GM21786 (cell line): ENCODE measurements at regions not wholly inside any gene's neighbourhood (a gene's known extent, or its start where the extent isn't known, plus 50 kb on each side); places are given as distances from the start of the nearest gene placed in this dataset.

ENCODE experiments used
- ATAC-seq: cut with Tn5 transposase; IDR thresholded peaks from one replicate; pipeline ENCODE4 v1.9.1; 2021; ENCODE audit not compliant: unreplicated experiment

GRCh38 chr12:22981711-22982110 lies 356.7 kb downstream of the ETNK1 start:
- ATAC-seq: no peak

GRCh38 chr12:22982635-22983034 lies 357.7 kb downstream of the ETNK1 start:
- ATAC-seq: no peak

DNA sequence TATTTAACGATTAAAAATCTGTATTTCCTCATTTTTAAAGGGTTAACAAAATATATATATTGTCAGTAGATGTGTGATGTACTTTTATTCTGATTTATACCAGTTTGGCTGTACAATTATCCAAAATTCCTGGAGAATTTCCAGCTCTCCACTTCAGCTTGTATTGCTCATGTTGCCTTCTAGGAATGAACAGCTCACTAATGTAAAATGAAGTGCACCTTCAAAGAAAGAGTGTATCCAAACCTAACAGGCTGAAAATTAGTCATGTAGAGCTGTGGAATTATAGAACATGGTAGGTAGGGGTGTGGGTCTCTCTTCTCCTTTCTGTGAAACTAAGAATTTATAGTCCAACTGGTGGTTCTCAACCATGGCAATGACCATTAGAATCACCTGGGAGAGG lies 362.0 kb downstream of the ETNK1 start:
- no peak for ATAC-seq

- ATAC-seq: no peak
Observed at GRCh38 chr12:22990501-22990900, 365.5 kb downstream of the ETNK1 start.

DNA sequence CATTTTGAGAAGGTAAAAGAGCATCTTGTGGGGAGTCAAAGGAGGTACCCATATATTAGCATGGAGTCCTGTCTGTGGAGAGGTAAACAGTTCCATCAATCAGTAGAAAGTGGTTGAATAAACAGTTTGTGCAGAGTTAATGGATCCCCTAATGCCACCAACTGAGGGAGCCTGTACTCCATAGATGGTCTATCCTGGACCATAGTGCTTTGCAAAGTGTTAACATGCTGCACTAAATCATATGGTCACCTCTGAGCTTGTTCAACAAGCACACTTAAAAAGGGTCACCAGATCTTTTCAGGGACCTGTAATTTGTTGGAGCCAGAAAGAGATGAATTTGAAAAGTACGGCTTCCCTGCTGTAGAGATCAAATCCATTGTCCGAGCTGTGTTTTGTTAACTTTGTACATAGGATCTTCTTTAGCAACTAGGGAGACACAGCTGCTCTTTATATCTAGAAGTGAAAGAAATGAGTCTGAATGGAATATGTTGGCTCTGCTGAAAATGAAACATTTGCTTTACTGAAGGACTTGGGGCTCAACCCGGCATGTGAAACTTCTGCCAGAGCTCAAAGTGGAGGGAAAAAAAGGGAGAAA lies 366.4 kb downstream of the ETNK1 start:
- ATAC-seq: no peak

GRCh38 chr12:22993609-22994315 lies 368.8 kb downstream of the ETNK1 start:
- ATAC-seq: no peak

GRCh38 chr12:22994316-22994675 lies 369.3 kb downstream of the ETNK1 start:
- no peak for ATAC-seq

DNA sequence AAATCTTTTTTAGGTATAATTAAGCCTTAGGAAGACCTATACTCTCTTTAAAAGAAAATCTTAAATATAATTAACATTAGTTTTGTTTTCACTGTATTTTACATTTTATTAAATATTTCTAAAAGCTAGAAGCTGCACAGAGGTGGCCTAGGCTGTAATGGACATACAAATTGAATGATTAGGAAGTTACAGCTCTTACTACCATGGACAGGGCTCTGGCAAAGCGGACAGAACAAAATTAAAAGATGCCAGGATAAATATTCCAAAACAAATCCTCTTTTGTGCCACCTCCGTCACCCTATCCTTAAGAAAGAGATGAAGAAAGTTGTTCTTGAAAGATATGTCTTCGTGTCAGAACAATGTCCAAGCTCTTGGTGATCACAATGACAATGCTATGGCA lies 376.5 kb downstream of the ETNK1 start:
- no peak for ATAC-seq

- ATAC-seq: no peak
Observed at GRCh38 chr12:23002381-23002780, 377.4 kb downstream of the ETNK1 start.

DNA sequence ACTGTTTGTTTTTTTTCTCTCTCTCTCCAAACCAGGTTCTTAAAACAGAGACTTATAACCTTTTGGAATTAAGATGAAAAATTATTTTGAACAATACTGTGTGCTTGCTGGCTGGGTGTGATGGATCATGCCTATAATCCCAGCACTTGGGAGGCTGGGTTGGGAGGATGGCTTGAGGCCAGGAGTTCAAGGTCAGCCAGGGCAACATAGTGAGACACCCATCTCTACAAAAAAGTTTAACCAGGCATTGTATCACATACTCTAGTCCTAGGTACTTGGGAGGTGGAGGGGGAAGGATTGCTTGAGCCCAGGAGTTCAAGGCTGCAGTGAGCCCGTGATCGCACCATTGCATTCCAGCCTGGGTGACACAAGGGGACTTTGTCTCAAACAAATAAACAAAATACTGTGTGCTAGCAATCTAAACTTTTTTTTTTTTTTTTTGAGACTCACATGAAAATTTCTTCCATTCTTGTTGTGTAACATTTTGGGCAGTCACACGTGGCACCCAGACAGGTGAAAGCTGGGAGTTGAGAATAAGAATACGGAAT lies 379.6 kb downstream of the ETNK1 start:
- no peak for ATAC-seq

DNA sequence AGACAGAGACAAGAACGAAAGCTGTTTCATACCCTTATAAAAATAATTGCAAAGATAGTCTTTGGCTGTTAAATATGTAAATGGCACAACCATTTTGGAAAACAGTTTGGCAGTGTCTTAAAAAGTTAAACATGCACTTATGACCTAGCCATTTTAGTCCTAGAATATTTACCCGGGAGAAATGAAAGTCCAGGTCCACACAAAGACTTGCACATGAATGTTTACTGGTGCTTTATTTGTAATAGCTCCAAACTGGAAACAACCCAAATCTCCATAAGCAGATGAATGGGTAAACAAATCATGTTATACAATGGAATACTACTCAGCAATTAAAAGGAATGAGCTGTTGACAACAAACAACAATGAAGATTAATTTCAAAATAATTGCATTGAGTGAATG lies 380.4 kb downstream of the ETNK1 start:
- no peak for ATAC-seq

GRCh38 chr12:23006413-23006812 lies 381.4 kb downstream of the ETNK1 start:
- no peak for ATAC-seq

DNA sequence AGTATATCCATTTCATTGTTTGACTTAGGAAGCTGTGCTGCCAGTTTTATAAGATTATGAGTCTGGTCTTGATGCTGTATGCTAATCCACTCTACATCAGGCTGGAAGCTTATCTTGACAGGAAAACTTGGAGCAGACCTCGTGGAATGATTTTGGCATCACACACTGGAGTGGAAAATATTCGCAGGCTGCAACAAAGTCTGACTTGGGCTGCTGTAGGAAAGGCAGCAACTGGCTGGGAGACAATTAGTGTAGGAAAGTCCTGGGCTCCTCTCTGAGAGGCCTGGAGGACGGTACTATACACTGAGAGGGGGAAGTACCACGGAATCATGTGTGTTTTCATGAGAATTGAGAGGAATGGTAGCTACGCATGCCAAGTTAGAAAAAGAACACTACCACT lies 383.7 kb downstream of the ETNK1 start:
- no peak for ATAC-seq

DNA sequence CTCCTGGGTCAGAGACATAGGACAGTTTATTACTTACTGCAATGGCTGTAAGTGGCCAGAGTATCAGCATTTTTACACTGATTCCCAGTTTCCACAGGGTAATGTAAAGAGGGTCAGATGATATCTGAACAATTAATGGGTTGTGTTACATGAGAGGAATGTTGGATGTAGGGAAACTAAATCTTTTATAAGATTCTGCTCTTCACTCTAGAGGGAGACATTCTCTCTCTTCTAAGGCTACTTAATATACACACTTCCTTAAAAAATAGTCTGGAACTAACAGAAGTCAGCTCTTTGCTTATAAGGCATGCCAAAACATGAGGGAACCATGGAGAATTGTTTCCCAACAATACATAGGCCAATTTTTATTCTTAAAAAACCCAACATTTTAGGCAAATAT lies 389.8 kb downstream of the ETNK1 start:
- no peak for ATAC-seq

DNA sequence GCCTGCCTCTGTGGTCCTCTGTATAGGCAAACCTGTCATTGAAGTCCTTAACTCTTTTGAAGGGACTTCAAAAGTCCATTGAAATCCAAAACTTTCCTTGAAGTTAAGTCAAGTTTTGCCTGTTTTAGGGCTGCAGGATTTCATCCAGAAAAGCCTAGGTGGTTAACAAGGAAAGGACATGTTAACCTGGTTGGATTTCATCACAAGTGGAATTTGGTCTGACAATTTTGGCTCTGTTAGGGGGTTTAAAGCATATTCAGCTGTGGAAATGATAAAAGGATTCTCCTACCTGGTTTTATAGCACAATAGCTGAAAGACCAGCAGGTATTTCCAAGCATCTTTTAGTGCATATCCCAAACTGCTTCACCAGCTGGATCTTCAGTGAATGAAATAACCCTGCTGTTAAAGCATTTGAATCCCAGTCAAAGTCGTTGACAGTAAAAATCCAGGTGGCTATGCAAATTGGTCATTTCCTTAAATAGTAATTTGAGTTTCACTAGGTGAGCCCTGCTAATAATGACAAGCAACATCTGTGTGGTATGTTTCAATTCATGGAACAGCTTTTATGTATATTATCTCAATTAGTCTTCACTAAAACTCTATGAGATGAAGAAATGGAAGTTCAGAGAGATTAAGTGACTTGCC lies 400.5 kb downstream of the ETNK1 start:
- no peak for ATAC-seq

- no peak for ATAC-seq
Observed at GRCh38 chr12:23028158-23028802, 403.3 kb downstream of the ETNK1 start.

DNA sequence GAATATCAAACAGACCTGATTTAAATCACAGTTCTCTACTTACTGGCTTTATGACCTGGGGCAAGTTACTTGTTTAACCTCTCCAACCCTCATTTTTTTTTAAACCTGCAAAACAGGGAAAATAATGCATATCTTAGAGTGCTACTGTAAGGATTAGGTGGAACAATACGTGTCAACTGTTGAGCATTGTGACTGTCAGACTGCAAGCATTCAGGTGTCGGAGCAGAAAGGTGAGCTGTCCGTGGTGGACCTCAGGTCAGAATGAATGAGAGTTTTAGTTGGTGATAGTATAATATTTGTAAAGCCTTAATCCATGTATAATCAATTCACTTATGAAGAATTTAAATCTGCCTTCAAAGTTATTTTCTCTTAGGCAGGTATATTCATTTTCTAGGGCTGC lies 404.2 kb downstream of the ETNK1 start:
- no peak for ATAC-seq

DNA sequence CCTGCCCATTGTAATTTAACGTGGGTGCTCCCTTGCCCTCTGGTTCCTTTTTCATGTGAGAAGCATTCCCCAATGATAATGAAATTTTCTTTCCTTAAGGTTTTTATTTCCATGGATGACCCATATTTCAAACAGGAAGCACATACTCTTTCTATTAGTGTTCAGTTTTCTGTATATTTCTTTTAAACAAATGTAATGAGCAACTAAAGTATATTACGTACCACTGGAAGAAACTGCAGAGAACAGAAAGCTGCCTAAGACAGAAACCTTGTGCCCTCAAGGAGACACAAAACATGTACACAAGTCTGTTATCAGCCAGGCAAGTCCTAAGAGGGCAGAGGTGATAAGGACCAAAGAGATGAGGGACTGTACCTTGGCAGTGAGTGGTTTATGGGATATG lies 414.9 kb downstream of the ETNK1 start:
- ATAC-seq: no peak

- no peak for ATAC-seq
Observed at GRCh38 chr12:23041774-23042173, 416.8 kb downstream of the ETNK1 start.

DNA sequence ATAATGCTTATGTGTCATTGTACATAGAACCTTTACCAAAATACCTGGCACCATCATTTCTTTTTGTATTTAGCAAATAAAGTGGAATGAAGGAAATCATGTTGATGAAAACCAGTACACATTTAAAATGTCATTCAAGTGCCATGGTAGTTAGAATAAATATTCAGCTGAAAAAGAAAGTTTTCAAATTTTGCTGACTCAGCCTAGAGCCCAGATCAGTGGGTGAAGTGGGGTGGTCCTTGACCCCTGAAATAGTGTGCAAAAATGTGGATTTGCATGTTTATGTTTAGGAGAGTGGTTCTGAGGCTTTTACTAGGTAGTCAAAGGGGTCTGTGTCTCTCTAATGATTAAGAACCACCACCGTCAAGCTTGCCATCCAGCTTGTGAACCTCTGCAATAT lies 418.7 kb downstream of the ETNK1 start:
- no peak for ATAC-seq

GRCh38 chr12:23049180-23049579 lies 424.2 kb downstream of the ETNK1 start:
- peak; percentile 70 for ATAC-seq

DNA sequence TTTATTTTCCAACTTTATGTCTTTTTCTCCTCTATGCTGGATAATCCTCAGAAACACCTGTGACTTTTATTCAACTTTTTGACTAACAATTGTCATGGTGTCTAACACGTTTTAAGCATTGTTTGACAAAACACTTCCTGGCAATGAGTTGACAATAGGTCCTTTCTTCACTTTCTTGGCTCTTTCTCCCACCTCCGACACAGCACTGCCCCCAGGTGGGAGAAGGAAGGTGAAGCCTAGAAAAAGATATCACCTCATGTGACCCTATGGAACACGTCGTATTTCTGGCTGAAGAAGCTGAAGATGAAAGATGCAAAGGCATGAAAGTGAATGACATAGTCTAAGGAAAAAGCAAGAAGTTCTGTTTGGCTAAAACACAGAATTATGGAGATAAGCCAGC lies 430.0 kb downstream of the ETNK1 start:
- no peak for ATAC-seq
